Adrenal gland (tissue), 5 donors: ENCODE measurements at regions not wholly inside any gene's neighbourhood (a gene's known extent, or its start where the extent isn't known, plus 50 kb on each side); places are given as distances from the start of the nearest gene placed in this dataset.

Source experiments
- CTCF ChIP-seq, 6 experiments: fragments of 450-650 bp in 4 of 6; fragments of 200-600 bp in 2 of 6; sonication (generic) in 1 of 6; IDR thresholded peaks; 1 replicate in 5 of 6; 2 replicates in 1 of 6; pipeline versions ENCODE4 v1.5.1 to v1.8.0; 2016 to 2021; ENCODE audit warnings: antibody characterized with exemption in 6 of 6, mild to moderate bottlenecking in 2 of 6, moderate library complexity in 1 of 6
- POLR2A ChIP-seq, 2 donors: fragments of 450-650 bp; IDR thresholded peaks; one replicate each; pipeline ENCODE4 v1.6.1; 2017; ENCODE audit warnings: antibody characterized with exemption in 2 of 2, mild to moderate bottlenecking in 2 of 2, moderate library complexity in 1 of 2
- donor health status: DM: no; HTN: no; CAD: no.

GRCh38 chr5:38712391-38712790 is 133.4 kb upstream of the OSMR start:
- TF ChIP-seq POLR2A (IDR thresholded peaks at IDR 0.05) = no peak
- TF ChIP-seq CTCF (IDR thresholded peaks at IDR 0.05) = no peak
